GM19463 (cell line): ENCODE measurements at regions not wholly inside any gene's neighbourhood (a gene's known extent, or its start where the extent isn't known, plus 50 kb on each side); places are given as distances from the start of the nearest gene placed in this dataset.
"Not testable (repeated sequence)": the region's sequence is repeated elsewhere in the genome, so short reads cannot be mapped to it uniquely, and the experiment has no call there.

Experiments used
- ATAC-seq: cut with Tn5 transposase; IDR thresholded peaks from one replicate; pipeline ENCODE4 v1.9.1; 2021; ENCODE audit warnings: mild to moderate bottlenecking, moderate library complexity; ENCODE audit not compliant: unreplicated experiment

GRCh38 chr11:121907379-121907778 lies 208.6 kb downstream of the BLID start:
- ATAC-seq, result no peak

- ATAC-seq, result no peak
Observed at GRCh38 chr11:121904148-121904547, 211.9 kb downstream of the BLID start.

- ATAC-seq, result no peak
Observed at GRCh38 chr11:121901886-121902285, 214.1 kb downstream of the BLID start.

GRCh38 chr11:121901417-121901816 lies 214.6 kb downstream of the BLID start:
- ATAC-seq, result not testable (repeated sequence)

- no peak for ATAC-seq
Observed at GRCh38 chr11:121899520-121899919, 216.5 kb downstream of the BLID start.

- ATAC-seq, result no peak
Observed at GRCh38 chr11:121898903-121899302, 217.1 kb downstream of the BLID start.

GRCh38 chr11:121895919-121896318 lies 220.1 kb downstream of the BLID start:
- no peak for ATAC-seq

GRCh38 chr11:121894581-121894980 lies 221.4 kb downstream of the BLID start:
- no peak for ATAC-seq

GRCh38 chr11:121892863-121893262 lies 223.2 kb downstream of the BLID start:
- ATAC-seq, result no peak

- ATAC-seq, result no peak
Observed at GRCh38 chr11:121892131-121892681, 223.8 kb downstream of the BLID start.

- no peak for ATAC-seq
Observed at GRCh38 chr11:121890946-121891515, 225.0 kb downstream of the BLID start.

GRCh38 chr11:121890377-121890776 lies 225.6 kb downstream of the BLID start:
- ATAC-seq, result no peak

- ATAC-seq, result no peak
Observed at GRCh38 chr11:121889931-121890330, 226.1 kb downstream of the BLID start.

GRCh38 chr11:121889186-121889585 lies 226.8 kb downstream of the BLID start:
- no peak for ATAC-seq

- no peak for ATAC-seq
Observed at GRCh38 chr11:121887976-121888557, 227.9 kb downstream of the BLID start.

- ATAC-seq, result no peak
Observed at GRCh38 chr11:121887569-121887968, 228.4 kb downstream of the BLID start.

GRCh38 chr11:121886996-121887395 lies 229.0 kb downstream of the BLID start:
- no peak for ATAC-seq

- ATAC-seq, result no peak
Observed at GRCh38 chr11:121886005-121886734, 229.8 kb downstream of the BLID start.

GRCh38 chr11:121884626-121885025 lies 231.4 kb downstream of the BLID start:
- ATAC-seq, result no peak

- ATAC-seq, result no peak
Observed at GRCh38 chr11:121881806-121882205, 234.2 kb downstream of the BLID start.

- no peak for ATAC-seq
Observed at GRCh38 chr11:121877152-121877551, 238.9 kb downstream of the BLID start.

GRCh38 chr11:121873766-121874165 lies 242.2 kb downstream of the BLID start:
- ATAC-seq, result no peak
